BJ (cell line): ENCODE measurements at regions not wholly inside any gene's neighbourhood (a gene's known extent, or its start where the extent isn't known, plus 50 kb on each side); places are given as distances from the start of the nearest gene placed in this dataset.
A peak's percentile ranks its signal among the peaks of the same experiment; 100 is the strongest.

ENCODE experiments used
- CTCF ChIA-PET: fragments of 350-600 bp; formaldehyde crosslinking; extraction: SDS; loops from one replicate; lab custom pipeline; 2021; ENCODE audit warnings: antibody characterized with exemption, inconsistent platforms; lab: Yijun Ruan, JAX
- POLR2A ChIA-PET: fragments of 300-600 bp; sonication (Branson Sonifier 250); formaldehyde crosslinking; extraction: SDS; loops from one replicate; lab custom pipeline; 2021; ENCODE audit warnings: antibody characterized with exemption; lab: Charles Lee
- DNase-seq: peaks from one replicate; pipeline ENCODE4 v3.0.0-alpha.2; 2011; ENCODE audit warnings: low read depth
- H3K27me3 ChIP-seq: 2 replicates; pipeline ENCODE4 v1.6.0; 2011; ENCODE audit warnings: low read length; ENCODE audit not compliant: control insufficient read depth, insufficient read depth
- H3K36me3 ChIP-seq: 2 replicates; pipeline ENCODE4 v1.5.1; 2011; ENCODE audit warnings: low read length; ENCODE audit not compliant: control insufficient read depth, insufficient read depth
- H3K4me3 ChIP-seq: 2 replicates; pipeline ENCODE4 v1.5.1; 2011; ENCODE audit warnings: low read depth, mild to moderate bottlenecking, control low read depth, low read length
- CTCF ChIP-seq: IDR thresholded peaks from 2 replicates; pipeline ENCODE4 v1.5.1; 2011; ENCODE audit warnings: low read depth, mild to moderate bottlenecking, control low read depth, inconsistent platforms, low read length, moderate library complexity; ENCODE audit not compliant: insufficient read depth

- CTCF ChIA-PET, result interaction anchor here (1.4 kb wide), 1 partner anchor 74 kb away, joined by 3 read pairs; no protein-coding TSS in a partner anchor
- Histone ChIP-seq H3K27me3 (no peaks in the 10 kb centered on the region), H3K4me3 (no peak overlapping the region), H3K36me3 (no peaks in the 10 kb centered on the region)
- no peak for DNase-seq
- POLR2A ChIA-PET, result no interaction called here
- peak; percentile 32 for TF ChIP-seq CTCF
Measured at GRCh38 chr5:165630261-165630778, 2124.9 kb downstream of the MAT2B start.

GRCh38 chr5:165631235-165631634, 2125.8 kb downstream of the MAT2B start:
- CTCF ChIA-PET, result no interaction called here
- TF ChIP-seq CTCF, result no peak
- DNase-seq, result no peak
- no peaks in the 10 kb centered on the region for H3K36me3 ChIP-seq
- H3K27me3 ChIP-seq, result no peaks in the 10 kb centered on the region
- H3K4me3 ChIP-seq, result no peak overlapping the region
- POLR2A ChIA-PET, result no interaction called here

- no peaks in the 10 kb centered on the region for H3K36me3 ChIP-seq
- CTCF ChIA-PET, result no interaction called here
Measured at GRCh38 chr5:165642366-165642765, 2136.9 kb downstream of the MAT2B start.

GRCh38 chr5:165665735-165666400, 2160.4 kb downstream of the MAT2B start:
- Histone ChIP-seq H3K4me3 (no peak overlapping the region), H3K27me3 (no peaks in the 10 kb centered on the region), H3K36me3 (no peaks in the 10 kb centered on the region)
- ChIA-PET POLR2A (no interaction called here), CTCF (no interaction called here)
- TF ChIP-seq CTCF, result no peak
- no peak for DNase-seq

More at GRCh38 chr5:165642366-165642765, 2136.9 kb downstream of the MAT2B start:
- POLR2A ChIA-PET, result no interaction called here
- Histone ChIP-seq H3K4me3 (no peak overlapping the region), H3K27me3 (no peaks in the 10 kb centered on the region)
- no peak for DNase-seq
- no peak for TF ChIP-seq CTCF

GRCh38 chr5:165673499-165673898, 2168.1 kb downstream of the MAT2B start:
- no peak overlapping the region for H3K4me3 ChIP-seq
- POLR2A ChIA-PET, result no interaction called here

More at GRCh38 chr5:165673499-165673898, 2168.1 kb downstream of the MAT2B start:
- CTCF ChIA-PET, result no interaction called here
- H3K27me3 ChIP-seq, result no peaks in the 10 kb centered on the region
- TF ChIP-seq CTCF, result no peak
- no peak for DNase-seq
- no peaks in the 10 kb centered on the region for H3K36me3 ChIP-seq
